T-helper 2 cell treated with Interferon-gamma antibody and Interleukin-4, amounts not matched to agents 100 ng/mL and 5 ng/mL, for 36 hours (primary cell): ENCODE measurements at regions not wholly inside any gene's neighbourhood (a gene's known extent, or its start where the extent isn't known, plus 50 kb on each side); places are given as distances from the start of the nearest gene placed in this dataset.

Source experiments
- intact Hi-C: fragments of 100-400 bp; cut with micrococcal nuclease; formaldehyde crosslinking; loops from one replicate; pipeline ENCODE4 v1.15.1; 2023

GRCh38 chr2:204264621-204265140 lies 280.6 kb upstream of the PARD3B start:
- intact Hi-C loops: loop anchor here (5.0 kb wide), 2 partner anchors 157 to 1663 kb away; no protein-coding TSS in a partner anchor

- intact Hi-C loops: no loop called here
Measured at GRCh38 chr2:204265681-204266181, 279.5 kb upstream of the PARD3B start.

GRCh38 chr2:204268458-204268857 lies 276.8 kb upstream of the PARD3B start:
- intact Hi-C loops: no loop called here

- intact Hi-C loops: no loop called here
Measured at GRCh38 chr2:204268971-204269370, 276.3 kb upstream of the PARD3B start.

GRCh38 chr2:204272089-204272488 lies 273.2 kb upstream of the PARD3B start:
- intact Hi-C loops: no loop called here

GRCh38 chr2:204272610-204273287 lies 272.5 kb upstream of the PARD3B start:
- intact Hi-C loops: no loop called here

- intact Hi-C loops: no loop called here
Measured at GRCh38 chr2:204274429-204274828, 270.8 kb upstream of the PARD3B start.

GRCh38 chr2:204274991-204275390 lies 270.3 kb upstream of the PARD3B start:
- intact Hi-C loops: no loop called here

GRCh38 chr2:204277226-204277625 lies 268.0 kb upstream of the PARD3B start:
- intact Hi-C loops: no loop called here

GRCh38 chr2:204278454-204278853 lies 266.8 kb upstream of the PARD3B start:
- intact Hi-C loops: no loop called here

- intact Hi-C loops: no loop called here
Measured at GRCh38 chr2:204279819-204280218, 265.5 kb upstream of the PARD3B start.

GRCh38 chr2:204280262-204280668 lies 265.0 kb upstream of the PARD3B start:
- intact Hi-C loops: no loop called here

- intact Hi-C loops: no loop called here
Measured at GRCh38 chr2:204282081-204282480, 263.2 kb upstream of the PARD3B start.

GRCh38 chr2:204282525-204282924 lies 262.8 kb upstream of the PARD3B start:
- intact Hi-C loops: no loop called here

- intact Hi-C loops: no loop called here
Measured at GRCh38 chr2:204289066-204289465, 256.2 kb upstream of the PARD3B start.

- intact Hi-C loops: no loop called here
Measured at GRCh38 chr2:204292439-204292838, 252.8 kb upstream of the PARD3B start.

- intact Hi-C loops: no loop called here
Measured at GRCh38 chr2:204293884-204294747, 251.2 kb upstream of the PARD3B start.

GRCh38 chr2:204298404-204298803 lies 246.9 kb upstream of the PARD3B start:
- intact Hi-C loops: no loop called here

GRCh38 chr2:204299766-204300165 lies 245.5 kb upstream of the PARD3B start:
- intact Hi-C loops: no loop called here

- intact Hi-C loops: no loop called here
Measured at GRCh38 chr2:204306667-204307066, 238.6 kb upstream of the PARD3B start.

- intact Hi-C loops: no loop called here
Measured at GRCh38 chr2:204312105-204312504, 233.2 kb upstream of the PARD3B start.

- intact Hi-C loops: no loop called here
Measured at GRCh38 chr2:204313256-204313655, 232.0 kb upstream of the PARD3B start.
